BLaER1 (cell line): ENCODE measurements at regions not wholly inside any gene's neighbourhood (a gene's known extent, or its start where the extent isn't known, plus 50 kb on each side); places are given as distances from the start of the nearest gene placed in this dataset.

Source experiments
- H3K27ac ChIP-seq: shearing (Covaris generic); formaldehyde crosslinking; 2 replicates; pipeline ENCODE4 v1.8.1; 2022
- H3K27me3 ChIP-seq: shearing (Covaris generic); formaldehyde crosslinking; 2 replicates; pipeline ENCODE4 v1.8.1; 2022
- H3K36me3 ChIP-seq: shearing (Covaris generic); formaldehyde crosslinking; 2 replicates; pipeline ENCODE4 v1.8.1; 2022
- H3K4me1 ChIP-seq: shearing (Covaris generic); formaldehyde crosslinking; 2 replicates; pipeline ENCODE4 v1.8.1; 2022
- H3K4me2 ChIP-seq: shearing (Covaris generic); formaldehyde crosslinking; 2 replicates; pipeline ENCODE4 v1.8.1; 2022
- H3K4me3 ChIP-seq: shearing (Covaris generic); formaldehyde crosslinking; 2 replicates; pipeline ENCODE4 v1.8.1; 2022
- H3K9ac ChIP-seq: shearing (Covaris generic); formaldehyde crosslinking; 2 replicates; pipeline ENCODE4 v1.8.1; 2022
- H3K9me3 ChIP-seq: shearing (Covaris generic); formaldehyde crosslinking; 2 replicates; pipeline ENCODE4 v1.8.1; 2022
- H4K20me1 ChIP-seq: shearing (Covaris generic); formaldehyde crosslinking; 2 replicates; pipeline ENCODE4 v1.8.1; 2022
- Cebpa-rat ChIP-seq: shearing (Covaris generic); IDR thresholded peaks from 2 replicates; pipeline ENCODE4 v1.8.1; 2022

DNA sequence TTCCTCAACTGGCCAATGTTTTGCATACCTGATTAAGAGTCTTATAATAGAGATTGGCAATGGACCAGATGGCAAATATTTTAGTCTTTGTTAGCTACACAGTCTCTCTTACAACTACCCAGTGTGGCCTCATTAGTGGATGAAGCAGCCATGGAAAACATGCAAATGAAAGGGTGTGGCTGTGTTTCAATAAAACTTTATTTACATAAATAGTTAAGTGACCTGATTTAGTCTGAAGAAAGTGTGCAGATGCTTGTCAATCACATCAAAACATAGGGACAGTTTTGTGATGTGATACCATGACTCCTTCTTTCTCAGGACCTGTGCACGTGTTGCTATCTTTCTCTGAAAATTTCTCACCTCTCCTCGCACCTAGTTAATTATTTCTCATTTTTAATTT, 309.8 kb upstream of the GRM7 start:
- no peak overlapping the region for H3K4me3 ChIP-seq
- no peak overlapping the region for H3K9ac ChIP-seq
- no peaks in the 10 kb centered on the region for H3K36me3 ChIP-seq
- H3K4me1 ChIP-seq: no peaks in the 10 kb centered on the region
- no peak for TF ChIP-seq Cebpa-rat
- H3K27me3 ChIP-seq: no peaks in the 10 kb centered on the region
- no peaks in the 10 kb centered on the region for H4K20me1 ChIP-seq
- H3K9me3 ChIP-seq: peaks cover 10% of the 10 kb centered on the region
- no peak overlapping the region for H3K4me2 ChIP-seq
- H3K27ac ChIP-seq: no peak overlapping the region

GRCh38 chr3:6560259-6560658, 300.7 kb upstream of the GRM7 start:
- Histone ChIP-seq H3K9me3 (no peaks in the 10 kb centered on the region), H3K27me3 (no peaks in the 10 kb centered on the region)
- TF ChIP-seq Cebpa-rat: no peak

GRCh38 chr3:6567241-6567640, 293.7 kb upstream of the GRM7 start:
- Histone ChIP-seq H3K27ac (no peak overlapping the region), H3K4me2 (no peak overlapping the region), H3K4me3 (no peak overlapping the region), H3K9me3 (no peaks in the 10 kb centered on the region), H4K20me1 (no peaks in the 10 kb centered on the region), H3K27me3 (no peaks in the 10 kb centered on the region), H3K9ac (no peak overlapping the region), H3K36me3 (no peaks in the 10 kb centered on the region), H3K4me1 (no peaks in the 10 kb centered on the region)
- TF ChIP-seq Cebpa-rat: no peak

More at GRCh38 chr3:6560259-6560658, 300.7 kb upstream of the GRM7 start:
- H3K9ac ChIP-seq: no peak overlapping the region
- H3K36me3 ChIP-seq: no peaks in the 10 kb centered on the region
- H3K4me2 ChIP-seq: no peak overlapping the region
- no peak overlapping the region for H3K4me3 ChIP-seq
- H3K4me1 ChIP-seq: no peaks in the 10 kb centered on the region
- H3K27ac ChIP-seq: no peak overlapping the region
- H4K20me1 ChIP-seq: no peaks in the 10 kb centered on the region

- no peaks in the 10 kb centered on the region for H3K9me3 ChIP-seq
- H3K27ac ChIP-seq: no peak overlapping the region
- no peaks in the 10 kb centered on the region for H3K4me1 ChIP-seq
- H3K4me3 ChIP-seq: no peak overlapping the region
- H3K4me2 ChIP-seq: no peak overlapping the region
- no peak for TF ChIP-seq Cebpa-rat
- H3K9ac ChIP-seq: no peak overlapping the region
- H4K20me1 ChIP-seq: no peaks in the 10 kb centered on the region
- no peaks in the 10 kb centered on the region for H3K27me3 ChIP-seq
- H3K36me3 ChIP-seq: no peaks in the 10 kb centered on the region
These were observed 291.9 kb upstream of the GRM7 start for GRCh38 chr3:6568999-6569493.

- Histone ChIP-seq H3K27me3 (no peaks in the 10 kb centered on the region), H3K36me3 (no peaks in the 10 kb centered on the region), H3K4me2 (no peak overlapping the region), H3K4me3 (no peak overlapping the region), H4K20me1 (no peaks in the 10 kb centered on the region), H3K27ac (no peak overlapping the region), H3K4me1 (no peaks in the 10 kb centered on the region), H3K9me3 (no peaks in the 10 kb centered on the region), H3K9ac (no peak overlapping the region)
- no peak for TF ChIP-seq Cebpa-rat
These were observed 289.5 kb upstream of the GRM7 start for GRCh38 chr3:6571448-6571847.

GRCh38 chr3:6577584-6577983, 283.3 kb upstream of the GRM7 start:
- Histone ChIP-seq H4K20me1 (no peaks in the 10 kb centered on the region), H3K4me2 (no peak overlapping the region), H3K4me3 (no peak overlapping the region), H3K9ac (no peak overlapping the region), H3K9me3 (no peaks in the 10 kb centered on the region), H3K27ac (no peak overlapping the region), H3K27me3 (no peaks in the 10 kb centered on the region), H3K36me3 (no peaks in the 10 kb centered on the region), H3K4me1 (no peaks in the 10 kb centered on the region)
- TF ChIP-seq Cebpa-rat: no peak

- no peaks in the 10 kb centered on the region for H4K20me1 ChIP-seq
- no peak for TF ChIP-seq Cebpa-rat
- H3K9ac ChIP-seq: no peak overlapping the region
- H3K36me3 ChIP-seq: no peaks in the 10 kb centered on the region
- no peaks in the 10 kb centered on the region for H3K4me1 ChIP-seq
- H3K4me3 ChIP-seq: no peak overlapping the region
- H3K4me2 ChIP-seq: no peak overlapping the region
- H3K27ac ChIP-seq: no peak overlapping the region
- H3K27me3 ChIP-seq: no peaks in the 10 kb centered on the region
- H3K9me3 ChIP-seq: no peaks in the 10 kb centered on the region
These were observed 282.4 kb upstream of the GRM7 start for GRCh38 chr3:6578526-6578925.

DNA sequence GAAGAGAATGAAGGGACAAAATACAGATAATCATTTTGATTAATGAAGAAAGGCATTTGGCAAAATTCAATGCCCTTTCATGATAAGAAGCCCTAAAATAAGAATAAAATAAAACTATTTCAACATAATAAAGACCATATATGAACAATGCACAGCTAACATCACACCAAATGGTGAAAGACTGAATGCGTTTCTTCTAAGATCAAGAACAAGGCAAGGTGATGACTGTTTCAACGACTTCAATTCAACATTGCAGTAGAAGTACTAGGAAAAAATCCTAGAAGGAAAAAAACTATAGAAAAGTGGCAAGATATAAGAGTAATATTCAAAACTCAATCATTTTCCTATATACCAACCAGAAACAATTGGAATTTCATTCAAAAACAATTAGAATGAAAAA, 280.1 kb upstream of the GRM7 start:
- no peaks in the 10 kb centered on the region for H3K9me3 ChIP-seq
- H3K9ac ChIP-seq: no peak overlapping the region
- no peak overlapping the region for H3K4me3 ChIP-seq
- TF ChIP-seq Cebpa-rat: no peak
- H3K4me2 ChIP-seq: no peak overlapping the region
- no peaks in the 10 kb centered on the region for H3K27me3 ChIP-seq
- no peaks in the 10 kb centered on the region for H3K4me1 ChIP-seq
- H4K20me1 ChIP-seq: no peaks in the 10 kb centered on the region
- H3K27ac ChIP-seq: no peak overlapping the region
- no peaks in the 10 kb centered on the region for H3K36me3 ChIP-seq

GRCh38 chr3:6585360-6585759, 275.6 kb upstream of the GRM7 start:
- no peaks in the 10 kb centered on the region for H3K36me3 ChIP-seq
- H3K9me3 ChIP-seq: no peaks in the 10 kb centered on the region
- H3K4me2 ChIP-seq: no peak overlapping the region
- no peaks in the 10 kb centered on the region for H4K20me1 ChIP-seq
- H3K4me1 ChIP-seq: no peaks in the 10 kb centered on the region
- no peak overlapping the region for H3K9ac ChIP-seq
- H3K27ac ChIP-seq: no peak overlapping the region
- no peak for TF ChIP-seq Cebpa-rat
- no peak overlapping the region for H3K4me3 ChIP-seq
- H3K27me3 ChIP-seq: no peaks in the 10 kb centered on the region

DNA sequence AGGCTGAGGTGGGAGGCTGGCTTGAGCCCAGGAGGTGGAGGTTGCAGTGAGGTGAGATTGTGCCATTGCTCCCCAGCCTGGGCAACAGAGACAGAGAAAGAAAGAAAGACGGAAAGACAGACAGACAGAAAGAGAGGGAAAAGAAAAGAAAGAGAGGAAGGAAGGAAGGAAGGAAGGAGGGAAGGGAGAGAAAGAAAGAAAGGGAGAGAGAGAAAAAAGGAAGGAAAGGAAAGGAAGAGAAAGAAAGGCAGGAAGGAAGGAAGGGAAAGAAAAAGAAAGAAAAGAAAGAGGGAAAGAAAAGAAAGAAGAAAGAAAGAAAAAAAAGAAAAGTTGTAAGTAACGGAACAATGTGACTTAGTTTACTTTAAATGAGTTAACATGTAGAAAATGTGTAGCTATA, 260.7 kb upstream of the GRM7 start:
- Histone ChIP-seq H3K4me2 (no peak overlapping the region), H3K9me3 (no peaks in the 10 kb centered on the region), H3K27ac (no peak overlapping the region), H3K36me3 (no peaks in the 10 kb centered on the region), H3K4me1 (no peaks in the 10 kb centered on the region), H4K20me1 (no peaks in the 10 kb centered on the region), H3K4me3 (no peak overlapping the region), H3K27me3 (no peaks in the 10 kb centered on the region), H3K9ac (no peak overlapping the region)
- TF ChIP-seq Cebpa-rat: no peak

DNA sequence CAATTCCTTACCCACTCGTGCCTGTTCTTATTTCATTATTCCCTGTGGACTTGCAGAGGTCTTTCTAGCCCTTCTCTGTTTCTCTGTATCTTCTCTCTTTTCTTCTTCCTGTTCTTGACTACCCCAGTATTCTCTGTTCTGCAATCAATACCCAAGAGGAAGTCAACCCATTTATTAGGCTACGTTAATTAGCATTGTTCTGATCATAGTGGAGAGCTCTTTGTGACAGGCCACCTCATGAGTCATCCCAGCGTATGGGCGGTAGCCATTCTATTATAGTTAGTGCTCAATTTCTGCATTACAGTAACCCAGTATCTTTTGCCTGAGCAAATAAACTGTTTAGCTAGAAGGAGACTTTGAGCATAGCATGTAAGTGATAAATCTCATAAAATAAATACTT, 259.5 kb upstream of the GRM7 start:
- H3K4me3 ChIP-seq: no peak overlapping the region
- no peaks in the 10 kb centered on the region for H4K20me1 ChIP-seq
- no peaks in the 10 kb centered on the region for H3K36me3 ChIP-seq
- no peak overlapping the region for H3K9ac ChIP-seq
- TF ChIP-seq Cebpa-rat: no peak
- H3K4me2 ChIP-seq: no peak overlapping the region
- no peak overlapping the region for H3K27ac ChIP-seq
- no peaks in the 10 kb centered on the region for H3K4me1 ChIP-seq
- no peaks in the 10 kb centered on the region for H3K9me3 ChIP-seq
- H3K27me3 ChIP-seq: no peaks in the 10 kb centered on the region
